Activated T-helper 1 cell treated with anti-CD3 and anti-CD28 coated beads, Interleukin-2, amount 50 U/mL, for 16 hours (primary cell): ENCODE measurements at regions not wholly inside any gene's neighbourhood (a gene's known extent, or its start where the extent isn't known, plus 50 kb on each side); places are given as distances from the start of the nearest gene placed in this dataset.
"Not testable (repeated sequence)": the region's sequence is repeated elsewhere in the genome, so short reads cannot be mapped to it uniquely, and the experiment has no call there.

Experiments
- DNase-seq, 2 donors: peaks; one replicate each; pipeline ENCODE4 v3.0.0-alpha.2; 2020; ENCODE audit warnings: low read depth in 1 of 2, low spot score in 1 of 2

DNA sequence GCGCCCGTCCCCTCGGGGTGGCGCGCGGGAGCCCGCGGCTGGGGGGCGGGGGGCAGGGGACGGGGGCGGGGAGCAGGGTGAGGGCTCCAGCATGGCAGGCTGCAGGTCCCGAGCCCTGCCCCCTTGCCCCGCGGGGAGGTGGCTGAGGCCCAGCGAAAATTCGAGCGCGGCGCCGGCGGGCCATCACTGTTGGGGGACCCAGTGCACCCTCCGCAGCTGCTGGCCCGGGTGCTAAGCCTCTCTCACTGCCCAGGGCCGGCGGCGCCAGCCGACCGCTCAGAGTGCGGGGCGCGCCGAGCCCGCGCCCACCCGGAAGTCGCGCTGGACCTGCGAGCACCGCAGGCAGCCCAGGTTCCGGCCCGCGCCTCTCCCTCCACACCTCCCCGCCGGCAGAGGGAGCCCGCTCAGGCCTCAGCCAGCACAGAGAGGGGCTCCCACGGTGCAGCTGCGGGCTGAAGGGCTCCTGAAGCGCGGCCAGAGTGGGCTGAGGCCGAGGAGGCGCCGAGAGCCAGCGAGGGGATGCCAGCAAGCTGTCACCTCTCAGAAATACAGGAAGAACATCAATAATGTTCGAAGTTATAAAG lies 290.8 kb upstream of the PRSS16 start:
- peak; percentile 58 to 72 for DNase-seq

DNA sequence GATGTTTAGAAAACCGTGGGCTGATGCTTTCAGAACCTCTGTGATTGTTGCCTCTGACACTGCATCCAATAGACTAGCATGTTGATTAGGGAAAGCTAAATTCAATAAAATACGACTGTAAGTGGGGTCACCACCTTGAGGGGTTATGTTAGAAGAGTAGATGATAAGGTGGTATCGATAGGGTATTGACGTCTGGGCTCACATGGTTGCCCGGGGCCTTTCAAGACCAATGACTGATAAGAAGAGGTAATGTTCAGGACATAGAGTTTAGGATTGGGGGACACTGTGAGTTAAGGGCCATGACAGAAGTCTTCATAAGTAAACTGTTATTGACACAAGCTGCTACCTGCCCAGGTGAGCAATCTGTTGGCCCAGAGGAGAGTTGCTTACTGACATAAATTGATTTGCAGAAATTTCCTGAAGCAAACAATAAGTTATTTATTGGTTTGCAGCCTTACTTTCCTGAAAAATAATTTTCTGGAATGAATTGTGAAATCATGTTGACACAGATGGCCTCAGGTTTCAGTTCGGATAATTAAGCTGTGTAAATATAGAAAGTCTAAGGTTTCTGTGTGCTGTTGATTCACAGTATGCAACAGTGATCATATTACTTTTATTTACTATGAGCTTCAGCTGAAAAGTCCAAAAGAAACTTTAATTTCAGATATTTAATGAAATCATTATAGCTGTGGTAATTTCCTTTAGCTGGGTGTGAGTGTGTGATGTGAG lies 289.9 kb upstream of the PRSS16 start:
- not testable (repeated sequence) for DNase-seq

DNA sequence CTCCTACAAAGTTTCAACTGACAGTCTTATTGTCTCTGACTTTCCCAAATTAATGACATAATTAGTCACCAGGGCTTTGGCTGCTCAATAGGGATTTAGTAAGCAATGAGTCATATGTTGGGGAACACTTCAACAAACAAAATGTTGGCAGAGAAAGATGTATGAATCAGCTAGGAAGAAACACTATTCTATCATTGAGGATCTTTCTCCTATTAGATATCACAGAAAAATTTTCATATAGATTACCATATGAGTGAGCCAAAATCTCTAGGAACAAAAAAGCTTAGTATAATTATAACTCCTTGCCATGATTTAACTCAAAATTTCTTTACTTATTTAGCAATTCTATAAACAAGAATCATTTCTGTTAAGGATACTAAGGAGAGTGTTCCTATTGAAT lies 286.3 kb upstream of the PRSS16 start:
- DNase-seq: not testable (repeated sequence)

DNA sequence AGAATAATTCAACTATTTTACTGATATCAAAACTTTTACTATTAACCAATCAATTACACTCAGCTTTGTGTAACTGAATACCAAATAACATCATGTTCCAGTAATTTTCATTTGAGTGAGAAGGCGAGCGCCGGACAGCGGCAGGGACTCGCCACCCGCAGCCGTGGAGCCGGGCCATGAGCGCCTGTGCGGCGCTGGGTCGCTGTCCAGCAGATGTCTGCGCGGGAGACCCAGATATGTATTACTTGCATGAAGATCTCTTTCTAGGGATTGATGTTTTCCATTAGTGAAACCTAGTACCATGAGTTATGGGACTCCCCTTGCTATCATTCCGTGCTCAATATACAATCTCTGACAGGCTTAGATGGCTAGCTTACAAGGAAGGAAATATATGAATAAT lies 245.1 kb upstream of the PRSS16 start:
- no peak for DNase-seq

DNA sequence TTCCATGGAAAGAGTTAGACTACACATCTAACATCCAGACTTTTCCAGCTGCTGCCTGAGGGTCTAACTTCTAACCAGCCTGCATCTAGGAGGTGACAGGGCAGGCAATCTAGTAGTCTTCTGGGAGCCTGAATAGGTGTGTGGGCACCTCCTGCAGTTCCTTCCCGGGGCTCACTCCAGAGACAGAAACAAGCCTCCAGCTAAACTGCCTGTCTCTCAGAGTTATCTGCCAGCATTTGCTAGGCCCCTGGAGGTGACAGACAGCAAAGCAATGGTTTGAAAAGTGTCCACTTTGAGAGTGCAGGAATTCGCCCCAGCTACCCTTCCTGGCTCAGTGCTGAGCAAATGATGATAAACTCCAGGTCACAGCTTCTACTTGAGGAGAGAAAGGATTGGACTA lies 240.5 kb upstream of the PRSS16 start:
- DNase-seq: no peak

DNA sequence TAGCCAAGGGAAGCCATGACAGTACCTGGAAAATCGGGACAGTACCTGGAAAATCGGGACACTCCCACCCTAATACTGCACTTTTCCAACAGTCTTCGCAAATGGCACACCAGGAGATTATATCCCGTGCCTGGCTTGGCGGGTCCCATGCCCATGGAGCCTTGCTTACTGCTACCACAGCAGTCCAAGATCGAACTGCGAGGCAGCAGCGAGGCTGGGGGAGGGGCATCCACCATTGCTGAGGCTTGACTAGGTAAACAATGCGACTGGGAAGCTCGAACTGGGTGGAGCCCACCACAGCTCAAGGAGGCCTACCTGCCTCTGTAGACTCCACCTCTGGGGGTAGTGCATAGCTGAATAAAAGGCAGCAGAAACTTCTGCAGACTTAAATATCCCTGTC lies 238.9 kb upstream of the PRSS16 start:
- DNase-seq: not testable (repeated sequence)

DNA sequence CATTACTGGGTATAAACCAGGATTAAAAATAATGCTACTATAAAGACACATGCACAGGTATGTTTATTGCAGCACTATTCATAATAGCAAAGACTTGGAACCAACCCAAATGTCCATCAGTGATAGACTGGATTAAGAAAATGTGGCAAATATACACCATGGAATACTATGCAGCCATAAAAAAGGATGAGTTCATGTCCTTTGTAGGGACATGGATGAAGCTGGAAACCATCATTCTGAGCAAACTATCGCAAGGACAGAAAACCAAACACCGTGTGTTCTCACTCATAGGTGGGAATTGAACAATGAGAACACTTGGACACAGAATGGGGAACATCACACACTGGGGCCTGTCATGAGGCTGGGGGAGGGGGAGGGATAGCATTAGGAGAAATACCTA lies 233.4 kb upstream of the PRSS16 start:
- not testable (repeated sequence) for DNase-seq

DNA sequence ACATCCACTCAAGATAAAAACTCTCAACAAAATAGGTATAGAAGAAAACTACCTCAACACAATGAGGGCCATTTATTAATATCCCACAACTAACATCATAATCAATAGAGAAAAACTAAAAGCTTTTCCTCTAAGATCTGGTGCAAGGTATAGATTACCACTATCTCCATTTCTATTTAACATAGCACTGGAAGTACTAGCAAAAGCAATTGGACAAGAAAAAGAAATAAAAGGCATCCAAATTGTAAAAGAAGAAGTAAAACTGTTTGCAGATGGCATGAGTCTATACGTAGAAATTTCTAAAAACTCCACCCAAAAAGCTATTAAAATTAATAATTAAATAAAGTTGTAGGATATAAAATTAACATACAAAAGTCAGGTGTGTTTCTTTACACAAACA lies 230.8 kb upstream of the PRSS16 start:
- no peak for DNase-seq

DNA sequence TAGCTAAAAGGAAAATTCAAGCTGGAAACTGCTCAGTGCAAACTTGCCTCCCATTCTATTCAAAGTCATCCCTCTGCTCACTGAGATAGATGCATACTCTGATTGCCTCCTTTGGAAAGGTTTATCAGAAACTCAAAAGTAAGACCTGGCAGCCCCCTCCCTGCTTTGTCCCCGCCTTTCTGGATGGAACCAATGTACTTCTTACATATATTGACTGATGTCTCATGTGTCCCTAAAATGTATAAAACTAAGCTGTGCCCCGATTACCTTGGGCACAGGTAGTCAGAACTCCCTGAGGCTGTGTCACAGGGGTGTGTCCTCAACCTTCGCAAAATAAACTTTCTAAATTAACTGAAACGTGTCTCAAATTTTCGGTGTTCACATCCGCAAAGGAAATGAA lies 229.1 kb upstream of the PRSS16 start:
- DNase-seq: not testable (repeated sequence)

DNA sequence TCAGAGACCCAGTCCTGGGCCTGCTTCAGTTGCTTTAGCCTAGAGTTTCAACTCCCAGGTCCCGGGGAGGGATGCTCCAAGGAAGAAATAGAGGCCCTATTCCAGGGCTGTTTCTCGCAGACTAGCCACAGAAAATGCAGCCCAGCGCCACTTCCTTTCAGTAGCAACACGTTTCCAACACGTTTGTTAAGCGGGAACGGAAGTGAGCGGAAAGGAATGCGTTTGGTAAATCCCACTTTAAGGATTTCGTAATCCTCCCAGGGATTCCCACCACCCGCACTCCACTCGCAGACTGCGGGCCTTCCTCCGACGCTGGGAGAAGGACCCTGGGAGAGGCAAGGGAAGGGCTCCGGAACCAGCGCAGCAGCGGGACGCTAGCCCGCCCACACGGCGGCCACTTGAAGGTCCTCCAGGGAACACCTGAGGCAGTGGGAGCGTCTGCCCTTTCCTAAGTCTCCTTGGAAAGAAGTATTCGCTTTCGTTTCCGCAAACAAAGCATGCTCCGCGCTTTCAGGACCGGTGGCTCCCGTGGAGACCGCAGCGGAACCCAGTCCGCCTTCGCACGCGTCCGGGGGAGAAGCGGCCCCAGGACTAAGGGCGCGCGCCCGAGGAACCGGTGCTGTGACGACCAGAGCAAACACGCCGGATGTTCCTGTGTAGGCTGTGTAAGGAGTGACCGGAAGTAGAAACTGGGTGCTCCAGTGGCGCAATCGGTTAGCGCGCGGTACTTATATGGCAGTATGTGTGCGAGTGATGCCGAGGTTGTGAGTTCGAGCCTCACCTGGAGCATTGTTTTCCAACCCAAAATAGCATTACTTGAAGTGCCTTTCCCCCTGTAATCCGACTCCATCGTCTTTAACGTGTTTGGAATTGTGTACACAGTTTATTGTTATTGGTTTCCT lies 227.6 kb upstream of the PRSS16 start:
- DNase-seq: peak in 1 of 2 donors; percentile 19

DNA sequence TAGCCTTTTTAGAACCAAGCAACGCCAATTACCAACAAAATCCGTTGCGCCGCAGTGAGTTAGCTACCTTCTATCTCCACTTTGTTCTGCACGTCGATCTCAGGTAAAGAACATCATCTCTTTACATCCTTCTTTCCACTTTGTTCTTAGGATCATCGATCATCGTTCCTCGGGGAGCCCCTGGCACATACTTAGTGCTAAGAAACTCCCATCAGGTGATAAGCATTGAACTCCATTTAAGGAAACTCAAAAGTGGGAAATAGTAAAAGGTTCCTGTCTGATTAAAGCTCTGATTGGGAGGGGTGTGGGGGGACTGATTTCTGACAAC lies 227.0 kb upstream of the PRSS16 start:
- DNase-seq: no peak

DNA sequence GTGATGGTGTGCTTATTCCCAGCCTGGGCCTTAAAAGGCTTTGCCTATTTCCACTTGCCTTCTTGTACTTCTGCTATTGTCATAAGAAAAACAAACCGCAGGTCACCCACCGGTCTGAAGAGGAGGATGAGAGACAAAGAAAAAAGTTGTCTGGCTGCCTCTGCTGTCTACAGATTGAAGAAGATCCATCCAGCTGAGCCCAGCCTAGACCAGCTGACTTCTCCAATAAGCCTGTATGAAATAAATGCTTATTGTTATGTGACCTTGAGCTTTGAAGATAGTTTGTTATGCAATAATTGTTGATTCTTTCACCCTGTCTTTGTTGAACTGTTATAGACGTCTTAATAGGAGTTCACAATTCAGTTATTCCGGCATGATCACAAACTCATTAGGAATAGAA lies 223.8 kb upstream of the PRSS16 start:
- DNase-seq: no peak

DNA sequence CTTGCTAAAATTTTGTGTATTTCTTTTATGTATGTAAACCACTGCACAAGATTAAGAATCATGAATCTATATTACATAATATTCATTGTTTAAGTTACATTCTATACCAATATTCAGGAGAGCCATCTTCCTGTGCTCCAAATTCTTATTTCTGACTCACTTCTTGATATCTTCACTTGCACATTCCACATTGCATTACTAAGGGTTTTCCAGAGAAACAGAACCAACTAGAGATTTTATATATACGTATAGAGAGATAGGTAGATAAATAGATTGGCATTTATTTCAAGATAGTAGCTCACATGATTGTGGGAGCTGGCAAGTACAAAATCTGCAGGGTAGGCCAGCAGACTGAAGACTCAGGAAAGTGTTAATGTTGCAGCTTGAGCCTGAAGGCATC lies 222.2 kb upstream of the PRSS16 start:
- no peak for DNase-seq

DNA sequence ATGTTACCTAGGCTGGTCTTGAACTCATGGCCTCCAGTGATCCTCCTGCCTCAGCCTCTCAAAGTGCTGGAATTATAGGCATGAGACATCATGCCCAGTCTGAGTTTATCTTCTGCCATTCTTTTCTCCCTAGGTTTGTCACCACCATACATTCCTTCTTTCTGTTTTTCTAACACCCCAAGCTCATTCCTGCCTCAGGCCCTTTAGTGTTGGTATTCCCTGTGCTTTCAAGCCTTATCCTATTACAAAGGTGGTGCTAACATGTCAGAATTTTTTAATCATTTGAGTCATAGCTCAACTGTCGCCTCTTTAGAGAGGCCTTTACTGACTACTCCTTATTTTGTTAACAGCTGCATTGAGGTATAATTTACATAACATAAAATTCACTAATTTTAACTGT lies 221.1 kb upstream of the PRSS16 start:
- no peak for DNase-seq

DNA sequence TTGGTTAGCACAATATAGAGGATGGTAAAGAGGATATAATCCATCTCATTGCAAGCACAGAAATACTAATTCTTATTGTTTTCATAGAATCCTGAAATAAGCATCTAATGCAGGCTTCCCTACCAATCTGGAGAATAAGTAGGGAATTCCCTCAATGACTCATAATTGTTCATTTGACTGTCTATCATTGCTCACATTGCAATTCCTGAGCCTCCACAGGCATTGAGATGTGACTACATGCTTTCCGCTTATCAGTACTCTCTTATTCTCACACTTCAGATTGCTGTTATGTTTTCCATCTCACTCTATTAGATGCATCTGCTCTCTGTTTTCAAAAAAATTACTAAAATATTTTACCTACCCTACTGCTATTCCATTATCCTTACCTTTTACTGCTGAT lies 216.2 kb upstream of the PRSS16 start:
- DNase-seq: no peak

DNA sequence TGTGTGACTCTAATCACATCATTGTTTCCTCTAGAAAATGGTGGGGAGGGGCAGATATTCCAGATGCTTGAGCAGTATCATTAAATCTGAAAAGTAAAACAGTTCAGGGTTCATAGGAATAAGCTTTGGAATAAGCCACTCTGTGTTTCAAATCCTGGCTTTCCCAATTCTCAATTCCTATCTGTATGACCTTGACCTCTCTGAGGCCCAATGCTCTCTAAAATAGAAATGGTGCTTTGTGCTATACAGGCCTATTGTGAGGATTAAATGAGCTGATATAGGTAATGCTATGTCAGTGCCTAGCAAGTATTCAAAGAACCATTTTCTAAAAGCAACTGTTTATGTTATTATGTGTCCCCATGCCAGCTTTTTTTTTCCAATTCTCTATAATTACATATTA lies 209.0 kb upstream of the PRSS16 start:
- no peak for DNase-seq

DNA sequence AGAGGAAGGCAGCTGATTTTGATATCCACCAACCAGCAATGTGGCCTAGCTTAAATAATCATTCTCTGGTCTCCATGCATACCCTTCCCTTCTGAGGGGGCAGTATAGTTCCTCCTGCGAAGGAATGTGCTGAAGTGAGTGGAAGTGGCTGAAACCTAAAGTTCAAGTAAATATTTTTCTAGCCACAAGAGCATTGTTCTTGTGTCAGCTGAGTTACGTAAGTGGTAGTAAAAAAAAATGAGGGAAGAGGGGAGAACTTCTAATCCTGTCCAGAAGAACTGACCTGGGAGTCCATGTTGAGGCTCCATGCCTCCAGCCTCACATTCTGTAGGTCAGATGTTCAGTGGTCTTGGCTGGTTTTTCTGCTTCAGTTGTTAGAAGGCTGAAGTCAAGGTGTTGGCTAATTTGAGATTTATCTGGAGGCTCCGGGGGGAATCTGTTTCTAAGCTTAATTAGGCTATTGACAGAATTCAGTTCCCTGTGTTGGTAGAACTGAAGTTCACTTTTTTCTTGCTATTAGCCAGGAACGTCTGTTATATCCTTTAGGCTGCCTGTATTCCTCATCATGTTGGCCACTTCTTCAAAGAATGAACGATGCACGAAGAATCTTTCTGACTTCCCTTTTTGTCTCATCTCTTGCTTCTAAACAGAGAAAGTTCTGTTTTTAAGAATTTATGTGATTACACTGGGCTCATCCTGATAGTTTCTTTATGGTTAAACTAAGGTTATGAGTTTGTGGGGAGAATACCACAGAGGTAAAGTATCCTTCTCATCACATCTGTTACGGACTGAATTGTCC lies 207.1 kb upstream of the PRSS16 start:
- no peak for DNase-seq

DNA sequence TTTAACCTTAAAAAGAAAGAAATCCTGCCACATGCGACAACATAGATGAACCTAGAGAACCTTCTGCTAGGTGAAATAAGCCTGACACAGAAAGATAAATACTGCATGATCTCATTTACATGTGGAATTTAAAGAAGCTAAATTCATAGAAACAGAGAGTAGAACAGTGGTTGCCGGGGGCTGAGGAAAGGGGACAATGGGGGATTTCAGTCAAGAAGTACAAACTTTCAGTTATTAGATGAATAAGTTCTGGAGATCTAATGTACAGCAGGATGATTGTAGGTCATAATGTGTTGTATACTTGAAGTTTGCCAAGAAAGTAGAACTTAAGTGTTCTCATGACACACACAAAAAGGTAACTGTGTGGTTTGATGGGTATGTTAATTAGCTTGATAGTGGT lies 204.3 kb upstream of the PRSS16 start:
- DNase-seq: no peak

DNA sequence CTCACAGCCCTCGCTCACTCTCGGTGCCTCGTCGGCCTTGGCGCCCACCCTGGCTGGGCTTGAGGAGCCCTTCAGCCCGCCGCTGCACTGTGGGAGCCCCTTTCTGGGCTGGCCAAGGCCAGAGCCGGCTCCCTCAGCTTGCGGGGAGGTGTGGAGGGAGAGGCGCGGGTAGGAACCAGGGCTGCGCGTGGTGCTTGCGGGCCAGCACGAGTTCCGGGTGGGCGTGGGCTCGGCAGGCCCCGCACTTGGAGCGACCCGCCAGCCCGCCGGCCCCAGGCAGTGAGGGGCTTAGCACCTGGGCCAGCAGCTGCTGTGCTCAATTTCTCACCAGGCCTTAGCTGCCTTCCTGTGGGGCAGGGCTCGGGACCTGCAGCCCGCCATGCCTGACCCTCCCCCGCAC lies 202.4 kb upstream of the PRSS16 start:
- DNase-seq: not testable (repeated sequence)

DNA sequence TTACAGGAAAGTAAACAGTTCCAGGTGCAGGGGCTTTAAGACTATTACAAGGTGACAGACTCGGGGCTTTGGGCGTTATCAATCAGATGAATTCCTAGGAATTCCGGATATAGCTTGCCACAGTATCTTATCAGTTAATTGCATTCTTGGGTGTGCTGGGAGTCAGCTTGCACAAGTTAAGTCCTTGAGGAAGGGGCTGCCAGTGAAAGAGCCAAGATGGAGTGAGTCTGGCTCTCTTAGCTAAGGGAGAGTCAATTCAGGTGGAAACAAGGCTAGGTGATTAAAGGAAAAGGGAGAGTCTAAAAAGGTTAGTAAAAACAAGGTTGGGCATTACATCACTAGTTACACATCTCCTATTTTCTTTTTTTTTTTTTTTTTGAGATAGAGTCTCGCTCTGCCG lies 199.8 kb upstream of the PRSS16 start:
- not testable (repeated sequence) for DNase-seq
